ENCODE measurements at regions not wholly inside any gene's neighbourhood (a gene's known extent, or its start where the extent isn't known, plus 50 kb on each side); places are given as distances from the start of the nearest gene placed in this dataset.

DNA sequence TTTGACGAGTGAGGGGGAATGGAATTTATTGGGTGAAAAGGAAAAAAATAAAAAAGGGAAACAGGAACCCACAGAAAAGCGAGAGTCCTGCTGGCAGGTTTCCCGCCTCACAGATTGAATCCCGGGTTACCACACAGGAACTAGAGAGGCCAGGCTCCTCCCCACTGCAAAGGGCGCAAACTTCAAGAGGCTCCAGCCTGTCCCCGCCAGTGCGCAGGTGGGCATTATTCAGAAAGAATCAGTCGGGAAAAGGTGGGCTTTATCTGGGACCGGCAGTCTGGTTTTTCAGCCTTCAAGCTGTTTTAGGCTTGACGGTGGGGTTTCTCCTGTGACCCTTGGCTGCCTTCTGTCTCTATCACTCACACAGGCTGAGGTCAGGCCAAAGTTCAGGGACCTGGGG is 1496.8 kb downstream of the RPA4 start:
- no peak for DNase-seq

DNA sequence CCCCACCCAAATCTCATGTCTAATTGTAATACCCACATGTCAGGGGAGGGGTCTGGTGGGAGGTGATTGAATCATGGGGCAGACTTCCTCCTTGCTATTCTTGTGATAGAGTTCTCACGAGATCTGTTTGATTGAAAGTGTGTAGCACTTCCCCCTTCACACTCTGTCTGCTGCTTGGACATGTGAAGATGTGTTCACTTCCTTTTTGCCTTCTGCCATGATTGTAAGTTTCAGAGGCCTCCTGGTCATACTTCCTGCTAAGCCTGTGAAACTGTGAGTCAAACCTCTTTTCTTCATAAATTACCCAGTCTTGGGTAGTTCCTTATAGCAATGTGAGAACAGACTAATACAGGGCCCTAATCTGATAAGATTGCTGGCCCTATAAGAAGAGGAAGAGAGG is 1514.8 kb downstream of the RPA4 start:
- DNase-seq, result no peak

DNA sequence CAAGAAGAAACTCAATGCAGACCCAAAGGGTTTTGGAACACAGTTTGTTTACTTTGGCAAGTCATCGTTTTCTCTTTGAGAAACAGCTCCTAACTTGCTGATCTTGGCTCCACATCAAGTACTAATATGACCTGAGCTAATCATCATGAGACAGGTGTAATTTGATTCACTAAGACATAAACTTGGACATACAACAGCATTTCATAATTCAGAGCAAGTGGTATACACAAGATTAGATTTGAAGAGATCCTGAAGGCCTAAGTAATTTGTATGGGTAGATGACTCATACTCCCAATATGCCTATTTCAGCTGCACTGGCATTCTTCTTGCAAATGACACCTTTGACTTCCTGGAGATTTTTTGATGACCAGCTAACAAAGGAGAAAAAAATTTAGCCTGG is 1521.7 kb downstream of the RPA4 start:
- no peak for DNase-seq

DNA sequence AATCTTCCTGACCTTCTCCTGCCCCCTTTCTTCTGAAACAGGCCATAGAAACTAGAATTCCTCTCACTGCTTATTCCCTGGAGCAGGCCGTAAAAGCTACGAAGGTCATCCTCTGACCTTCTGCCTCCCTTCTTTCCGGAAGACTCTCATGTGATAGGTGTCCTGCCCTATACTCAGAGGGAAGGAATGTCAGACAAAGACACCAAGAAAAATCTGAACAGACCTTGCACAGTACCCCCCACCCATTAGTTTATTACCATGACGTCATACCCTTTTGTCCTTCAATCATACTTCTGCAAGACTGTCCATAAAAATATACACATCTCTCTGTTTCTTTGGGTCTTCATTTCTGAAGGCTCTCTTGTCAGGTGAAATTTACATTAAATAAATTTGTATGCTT is 1523.9 kb downstream of the RPA4 start:
- no peak for DNase-seq

DNA sequence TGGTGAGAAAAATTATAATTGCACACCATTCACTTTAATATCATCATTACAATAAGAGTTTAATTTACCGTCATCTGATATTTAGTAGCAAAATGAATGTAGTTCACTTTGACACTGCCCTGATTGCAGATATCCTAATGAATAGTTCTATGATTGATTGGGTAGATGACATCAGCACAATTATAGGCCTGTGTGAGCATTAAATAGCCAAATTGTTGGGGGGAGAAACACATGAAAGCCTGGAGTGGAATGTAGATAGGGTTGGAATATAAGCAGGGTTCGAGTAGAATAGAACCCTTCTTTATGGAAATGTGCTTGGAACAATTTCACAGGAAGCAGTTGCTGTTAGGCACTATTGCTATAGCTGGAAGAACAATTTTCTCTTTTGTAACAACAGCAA is 1526.2 kb downstream of the RPA4 start:
- DNase-seq, result no peak

DNA sequence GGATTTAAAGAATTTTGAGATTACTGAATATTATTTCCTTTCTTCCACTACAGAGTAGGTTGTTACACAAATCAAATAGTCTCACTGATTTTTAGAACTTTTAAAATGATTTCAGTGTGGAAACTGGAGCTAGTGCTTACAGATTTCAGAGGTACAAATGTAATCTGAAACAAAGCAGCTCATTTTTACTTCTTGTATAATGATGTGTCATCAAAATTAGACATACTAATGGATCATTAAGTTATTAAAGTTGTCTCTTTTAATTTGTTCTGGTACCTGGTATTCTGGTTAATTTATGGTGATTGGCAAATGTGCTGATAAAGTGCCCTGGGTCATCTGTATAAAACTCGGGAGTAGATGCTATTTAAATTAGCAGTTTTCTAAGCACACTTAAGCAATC is 1528.3 kb downstream of the RPA4 start:
- DNase-seq, result no peak

DNA sequence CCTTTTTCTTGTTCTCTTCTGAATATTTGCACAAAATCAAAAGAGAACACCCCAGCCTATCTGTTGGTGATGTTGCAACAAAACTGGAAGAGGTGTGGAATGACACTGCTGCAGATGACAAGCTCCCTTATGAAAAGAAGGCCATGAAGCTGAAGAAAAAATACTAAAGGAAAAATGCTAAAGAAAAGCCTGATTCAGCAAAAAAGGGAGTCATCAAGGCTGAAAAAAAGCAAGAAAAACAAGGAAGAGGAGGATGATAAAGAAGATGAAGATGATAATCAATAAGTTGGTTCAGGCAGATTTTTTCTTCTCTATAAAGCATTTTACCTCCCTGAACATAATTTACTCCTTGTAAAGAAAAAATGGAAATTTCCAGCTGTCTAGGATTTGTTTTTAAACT is 1538.8 kb downstream of the RPA4 start:
- DNase-seq, result no peak

DNA sequence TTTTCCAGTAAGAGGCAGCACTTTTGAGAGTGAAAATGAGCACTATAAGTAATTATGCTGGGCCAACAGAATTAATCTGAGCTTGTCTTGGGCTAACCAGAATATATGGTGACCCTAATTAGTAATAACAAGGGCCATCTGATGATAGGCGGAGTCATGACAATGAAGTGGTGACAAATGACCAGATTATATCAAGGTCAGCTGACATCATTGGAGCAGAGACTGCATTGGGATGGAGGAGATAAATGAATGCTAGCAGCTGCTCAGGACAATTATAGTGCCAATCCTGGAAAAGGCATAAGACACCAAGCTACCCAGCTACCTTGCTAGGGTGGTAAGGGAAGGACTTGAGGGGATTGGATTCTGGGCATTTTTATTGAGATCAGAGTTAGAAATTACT is 1548.7 kb downstream of the RPA4 start:
- no peak for DNase-seq

DNA sequence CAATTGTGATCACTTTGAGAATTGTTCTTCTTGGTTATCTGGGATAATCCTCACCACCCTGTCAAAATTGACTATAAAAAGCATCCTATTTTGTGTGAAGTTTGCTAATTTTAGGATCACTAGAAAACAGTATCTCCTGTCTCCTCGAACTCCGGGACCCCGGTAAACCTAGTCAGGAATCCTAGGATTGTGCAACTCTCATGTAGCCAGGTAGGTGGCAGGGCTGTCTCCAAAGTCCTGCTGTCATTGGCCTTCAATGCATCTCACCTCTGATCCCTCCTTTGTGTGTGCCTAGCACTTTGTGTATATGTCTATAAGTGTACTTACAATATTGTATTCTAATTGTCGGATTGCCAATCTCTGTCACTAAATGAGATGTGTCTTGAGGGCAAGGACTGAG is 1564.8 kb downstream of the RPA4 start:
- DNase-seq, result no peak

DNA sequence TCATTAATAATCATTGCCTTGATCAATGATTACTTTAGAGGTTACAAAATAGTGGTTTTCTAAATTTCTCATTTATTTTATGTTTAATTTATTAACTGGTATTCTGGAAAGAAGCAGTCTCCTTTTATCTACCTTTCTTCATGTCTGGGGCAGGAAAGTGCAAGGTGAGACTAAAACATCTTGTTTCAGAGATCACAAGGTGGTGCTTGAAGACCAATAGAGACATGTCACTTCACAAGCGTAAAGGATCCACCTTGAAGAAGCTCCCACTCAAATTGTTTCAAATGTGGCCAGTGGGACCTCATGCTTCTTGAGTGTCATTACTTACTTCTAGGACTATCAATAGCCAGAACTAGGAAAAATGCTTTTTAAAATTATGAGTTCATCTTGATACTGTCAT is 1568.7 kb downstream of the RPA4 start:
- no peak for DNase-seq

DNA sequence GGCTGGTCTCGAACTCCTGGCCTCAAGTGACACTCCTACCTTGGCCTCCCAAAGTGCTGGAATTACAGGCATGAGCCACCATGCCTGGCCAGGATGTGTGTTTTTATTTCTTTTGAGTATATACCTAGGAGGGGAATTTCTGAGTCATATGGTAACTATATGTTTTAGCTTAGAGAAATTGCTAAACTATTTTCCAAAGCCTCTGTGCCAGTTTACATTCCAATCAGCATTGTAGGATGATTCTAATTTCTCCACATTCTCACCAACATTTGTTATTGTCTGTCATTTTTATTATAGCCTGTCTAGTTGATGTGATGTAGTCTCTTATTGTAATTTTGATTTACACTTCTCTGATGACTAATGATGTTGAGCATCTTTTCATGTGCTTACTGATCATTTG is 1576.0 kb downstream of the RPA4 start:
- DNase-seq, result no peak

DNA sequence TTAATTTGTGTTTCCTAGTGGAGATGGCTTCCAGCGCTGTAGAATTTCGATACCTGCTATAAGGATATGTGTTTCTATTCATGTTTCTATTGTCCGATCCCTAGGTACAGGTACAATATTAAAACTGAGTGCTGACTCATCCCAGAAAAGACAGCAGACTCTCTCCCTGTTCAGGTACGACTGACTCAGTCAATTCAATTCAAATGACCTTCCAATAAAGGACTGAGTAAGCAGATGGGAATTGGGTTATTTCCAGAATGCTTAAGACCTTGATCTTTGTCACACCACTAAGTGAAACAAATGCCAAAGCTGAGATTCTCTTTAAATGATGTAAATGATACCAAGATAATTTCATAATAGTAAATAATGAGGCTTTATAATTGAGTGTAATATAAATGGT is 1596.9 kb downstream of the RPA4 start:
- no peak for DNase-seq

DNA sequence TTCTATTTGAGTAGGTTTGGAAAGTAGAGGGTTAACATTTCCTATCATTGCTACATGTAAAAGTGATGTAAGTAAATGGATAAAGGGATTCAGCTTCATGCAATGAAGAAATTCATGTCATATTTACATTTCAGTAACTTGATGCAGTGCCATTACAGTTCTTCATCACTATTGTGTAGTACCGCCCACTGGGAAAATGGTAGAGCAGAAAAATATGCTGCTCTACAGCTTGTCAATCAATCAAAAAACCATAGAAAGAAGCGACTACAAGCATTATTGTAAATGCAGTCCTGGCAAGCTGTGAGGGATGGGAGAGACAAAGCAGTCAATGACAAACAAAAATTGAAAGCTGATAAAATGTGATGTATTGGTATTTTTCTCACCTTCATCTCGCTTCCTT is 1597.9 kb downstream of the RPA4 start:
- no peak for DNase-seq

DNA sequence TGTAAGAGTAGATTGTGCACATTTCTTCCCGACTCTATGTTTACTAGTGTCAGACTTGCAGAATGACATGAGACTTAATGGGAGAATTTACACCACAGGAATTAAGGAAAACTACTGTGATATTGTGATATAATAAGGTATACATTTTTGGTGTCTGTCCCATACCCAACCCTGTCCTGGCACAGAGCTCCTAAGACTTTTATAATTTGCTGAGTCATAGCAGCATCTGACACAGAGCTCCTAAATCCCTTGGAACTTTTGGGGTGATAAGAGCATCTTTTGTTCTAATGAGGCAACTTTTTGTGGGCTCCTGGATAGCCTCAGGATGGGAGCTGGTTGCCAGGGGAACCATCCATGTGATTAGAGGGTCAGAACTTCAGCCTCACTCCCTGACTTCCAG is 1607.0 kb downstream of the RPA4 start:
- no peak for DNase-seq

DNA sequence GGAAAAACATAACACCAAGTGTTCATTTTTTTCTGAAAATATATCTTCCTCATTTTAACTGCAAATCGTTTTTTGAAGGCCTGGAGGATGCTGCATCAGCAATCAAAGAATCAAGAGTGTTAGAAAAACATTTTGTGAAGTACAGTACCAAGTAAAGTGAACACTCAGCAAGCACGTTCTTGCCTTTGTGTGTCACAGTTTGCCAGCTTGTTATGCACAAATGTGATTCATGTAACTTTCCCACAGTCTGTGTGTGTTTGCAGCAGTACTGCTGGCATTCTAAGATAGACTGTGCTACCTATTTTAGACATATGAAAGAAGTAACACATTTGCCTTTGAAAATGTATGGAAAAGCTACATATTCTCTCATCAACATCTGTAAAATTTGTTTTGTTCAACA is 1617.7 kb downstream of the RPA4 start:
- no peak for DNase-seq

DNA sequence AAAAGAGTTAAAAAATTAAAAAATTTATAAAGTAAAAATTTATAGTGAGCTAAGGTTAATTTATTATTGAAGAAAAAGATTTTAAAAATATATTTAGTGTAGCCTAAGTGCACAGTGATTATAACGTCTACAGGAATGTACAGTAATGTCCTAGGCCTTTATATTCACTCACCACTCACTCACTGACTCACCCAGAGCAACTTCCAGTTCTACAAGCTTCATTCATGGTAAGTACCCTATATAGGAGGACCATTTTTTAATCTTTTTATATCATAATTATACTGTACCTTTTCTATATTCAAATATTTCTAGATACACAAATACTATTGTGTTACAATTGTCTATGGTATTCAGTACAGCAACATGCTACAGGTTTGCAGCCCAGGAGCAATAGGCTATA is 1623.2 kb downstream of the RPA4 start:
- no peak for DNase-seq

DNA sequence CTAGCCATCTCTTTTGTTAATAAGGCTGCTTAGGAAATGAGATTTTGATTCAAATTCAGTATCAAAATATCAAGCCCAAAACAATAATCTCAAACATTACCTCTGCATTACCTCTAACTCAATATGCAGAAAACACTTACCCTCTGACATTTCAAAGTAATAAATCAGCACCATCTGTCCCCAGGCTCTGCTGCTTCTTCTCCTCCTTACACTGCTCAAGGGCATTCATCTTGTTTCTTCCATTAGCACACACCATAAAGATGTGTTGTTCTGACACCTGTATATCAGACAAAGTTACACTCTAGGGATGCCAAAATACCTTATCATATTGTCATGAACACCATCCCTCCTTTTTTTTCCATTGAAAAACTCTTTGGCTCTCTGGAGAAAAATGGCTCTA is 1630.3 kb downstream of the RPA4 start:
- no peak for DNase-seq

DNA sequence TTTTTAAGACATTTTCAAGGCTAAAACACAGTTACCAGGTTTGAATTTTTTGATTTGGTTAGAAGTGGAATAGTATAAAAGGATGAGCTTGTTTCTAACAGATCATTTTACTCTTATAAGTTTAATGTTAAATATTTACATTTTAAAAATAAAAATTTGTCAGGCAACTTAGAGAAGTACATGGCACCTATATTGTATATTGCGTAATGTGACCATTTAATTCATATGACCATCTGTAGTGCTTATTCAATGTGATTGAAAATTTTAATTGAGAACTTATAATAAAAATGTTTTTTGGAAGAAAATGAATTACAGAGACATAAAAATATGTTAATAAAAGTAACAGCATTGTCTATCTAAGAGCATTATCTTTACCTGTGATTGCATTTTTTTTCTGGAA is 1632.4 kb downstream of the RPA4 start:
- no peak for DNase-seq

DNA sequence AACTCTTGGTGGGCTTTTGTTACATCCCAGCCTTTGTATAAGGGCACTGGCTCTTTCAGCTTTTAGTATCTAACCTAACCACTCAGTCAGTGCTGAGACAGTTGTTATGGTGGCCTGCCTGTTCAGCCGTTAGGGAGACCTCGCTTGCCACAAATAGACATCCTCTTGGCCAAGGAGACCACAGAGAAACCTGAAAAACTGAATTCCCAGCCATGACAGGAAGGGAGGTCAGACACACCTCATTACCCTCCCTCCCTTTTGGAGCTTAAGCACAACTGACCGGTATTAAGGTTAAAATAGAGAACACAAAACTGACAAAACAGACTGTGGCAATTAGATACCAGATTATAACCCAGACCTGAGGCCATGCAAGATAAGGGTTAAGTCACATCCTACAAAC is 1639.3 kb downstream of the RPA4 start:
- DNase-seq, result no peak

DNA sequence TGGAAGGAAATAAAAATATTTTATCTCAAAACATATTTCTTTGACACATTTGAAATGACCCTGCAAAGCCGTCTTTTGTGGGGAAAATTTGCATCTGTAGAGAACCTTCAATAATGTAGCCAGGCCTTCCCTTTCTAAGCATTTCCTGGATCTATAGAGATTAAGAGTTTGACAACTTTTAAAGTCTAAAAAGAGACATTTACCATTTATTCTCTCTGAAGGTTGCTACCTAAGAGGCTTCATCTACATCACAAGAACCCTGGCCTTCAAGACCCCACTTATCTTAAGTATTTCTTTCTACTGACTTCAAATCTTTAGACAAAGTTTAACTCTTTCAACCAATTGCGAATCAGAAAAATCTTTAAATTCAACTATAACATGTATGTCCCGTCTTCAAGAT is 1639.8 kb downstream of the RPA4 start:
- no peak for DNase-seq

DNA sequence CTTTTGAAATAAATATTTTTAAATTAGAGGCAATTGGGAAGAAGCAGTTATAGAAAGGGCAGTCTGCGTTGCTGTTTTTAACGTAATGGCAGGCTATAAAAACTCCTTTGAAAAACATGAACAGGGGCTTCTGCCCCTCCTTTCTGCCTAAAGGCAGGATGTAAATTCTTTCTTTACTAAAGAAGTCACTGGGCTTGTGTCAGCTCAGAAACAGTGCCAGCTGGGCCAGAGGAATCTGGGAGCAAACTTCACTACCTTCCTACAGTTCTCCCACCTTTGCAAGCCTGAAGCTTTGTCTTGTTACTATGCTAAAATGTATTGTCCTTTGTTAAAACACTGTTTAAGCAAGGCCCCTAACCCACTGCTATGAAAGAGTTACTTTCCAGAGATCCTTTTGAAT is 1664.8 kb downstream of the RPA4 start:
- no peak for DNase-seq

DNA sequence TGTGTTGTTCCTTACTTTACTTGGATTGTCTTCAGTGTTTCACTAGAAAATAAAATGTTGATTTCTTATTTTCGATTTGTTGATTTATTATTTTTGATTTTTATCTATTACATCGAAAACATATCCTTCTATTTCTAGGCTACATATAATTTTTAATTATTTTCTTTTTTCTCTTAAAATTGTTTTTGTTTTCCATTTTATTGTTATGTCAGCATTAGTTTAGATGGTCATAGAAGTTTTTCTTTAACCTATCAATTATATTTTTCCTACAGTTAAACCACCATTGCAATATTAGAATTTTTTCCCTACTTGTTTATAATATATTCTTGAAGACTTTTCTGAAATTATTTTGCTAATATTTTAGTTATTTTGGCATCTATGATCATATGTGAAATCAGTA is 1685.1 kb downstream of the RPA4 start:
- no peak for DNase-seq

DNA sequence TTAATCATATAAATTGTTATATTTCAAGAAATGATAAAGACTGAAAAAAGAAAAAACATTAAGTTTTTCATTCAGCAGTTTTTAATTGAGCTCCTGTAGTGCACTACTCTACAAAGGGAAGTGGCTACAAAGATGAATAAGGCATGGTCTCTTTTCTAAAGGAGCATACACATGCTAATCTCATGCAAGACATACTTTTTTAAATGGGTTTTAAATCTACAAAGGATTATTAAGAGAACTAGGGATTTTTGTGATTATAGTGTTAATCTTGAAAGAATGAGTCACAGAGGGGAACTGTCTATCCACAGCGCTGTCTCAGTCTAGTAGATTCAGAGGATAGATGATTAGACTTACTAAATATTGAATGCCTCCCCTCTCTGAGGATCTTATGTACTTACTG is 1722.2 kb downstream of the RPA4 start:
- DNase-seq, result no peak

DNA sequence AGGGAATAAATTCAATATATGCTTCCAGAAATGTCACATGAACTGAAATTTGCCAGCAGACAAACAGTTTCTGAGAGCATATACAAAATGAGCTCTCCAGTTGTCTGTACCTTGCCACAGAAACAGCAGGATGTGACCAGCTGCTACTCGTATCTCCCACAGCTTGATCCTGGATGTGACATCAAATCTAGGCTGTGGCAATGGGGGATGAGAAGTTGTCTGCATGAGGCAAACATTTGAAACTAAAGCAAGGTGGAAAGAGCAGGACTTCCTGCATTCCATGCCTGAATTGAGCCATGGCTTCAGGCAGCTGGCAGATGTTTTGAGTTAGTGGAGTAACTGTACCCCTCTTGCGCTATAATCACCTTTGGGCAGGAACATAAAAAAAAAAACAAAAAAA is 1724.0 kb downstream of the RPA4 start:
- DNase-seq, result no peak

DNA sequence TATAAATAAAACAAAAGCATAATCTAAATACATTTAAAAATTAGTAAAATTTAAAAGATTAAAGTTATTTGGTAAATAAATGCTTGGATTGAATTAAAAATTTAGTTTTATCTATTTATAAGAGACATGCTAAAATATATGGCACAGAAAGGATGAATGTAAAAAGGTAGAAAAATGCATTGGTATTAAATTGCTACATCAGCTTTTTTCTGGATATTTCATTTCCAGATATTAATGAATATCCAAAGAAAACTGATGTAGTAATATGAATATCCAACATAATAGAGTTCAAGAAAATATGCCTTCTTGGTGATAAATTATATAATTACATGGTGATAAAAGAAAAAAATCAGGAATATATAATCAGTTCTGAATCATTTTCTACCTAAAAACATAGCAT is 1743.9 kb downstream of the RPA4 start:
- DNase-seq, result no peak

DNA sequence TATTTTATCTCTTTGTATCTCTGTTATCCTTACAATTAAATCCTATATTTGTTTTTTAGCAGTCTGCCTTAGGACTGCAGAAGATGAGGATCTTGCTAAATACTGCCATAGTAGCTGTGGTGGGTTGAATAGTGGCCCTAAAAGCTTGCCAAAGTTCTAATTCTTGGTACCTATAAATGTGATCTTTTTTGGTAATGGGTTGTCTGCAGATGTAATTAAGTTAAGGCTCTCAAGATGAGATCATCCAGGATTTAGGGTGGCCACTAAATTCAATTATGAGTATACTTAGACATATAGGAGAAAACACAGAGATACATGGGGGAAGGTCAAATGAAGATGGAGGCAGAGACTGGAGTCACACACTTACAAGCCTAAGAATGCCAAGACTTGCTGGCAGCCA is 1753.7 kb downstream of the RPA4 start:
- DNase-seq, result no peak

DNA sequence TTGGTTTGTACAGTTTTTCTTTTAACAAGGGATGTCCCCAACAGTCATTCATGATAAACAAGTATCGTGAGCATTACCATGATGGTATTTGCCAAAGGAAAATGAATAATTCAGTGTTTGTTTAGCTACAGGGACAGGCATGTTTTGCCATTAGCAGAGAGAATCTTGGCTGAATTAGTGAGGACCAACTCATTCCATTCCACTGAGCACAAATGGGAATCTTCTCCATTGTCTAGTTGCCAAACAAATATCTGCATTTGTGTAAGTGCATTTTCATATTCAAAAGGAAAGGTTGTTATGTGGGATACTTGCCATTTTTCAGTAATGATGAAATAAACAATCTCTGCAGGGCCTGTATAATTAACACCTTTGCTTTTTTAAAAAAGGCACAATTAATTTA is 1762.6 kb downstream of the RPA4 start:
- DNase-seq, result no peak
